Nephron progenitor cell (in vitro differentiated cells): ENCODE measurements at regions not wholly inside any gene's neighbourhood (a gene's known extent, or its start where the extent isn't known, plus 50 kb on each side); places are given as distances from the start of the nearest gene placed in this dataset.

Source experiments
- DNase-seq: peaks from one replicate; pipeline ENCODE4 v3.0.0; 2021
- H3K27ac Mint-ChIP-seq: 2 replicates; pipeline ENCODE4 v1.8.0; 2021; ENCODE audit warnings: mild to moderate bottlenecking, moderate library complexity, mixed read lengths
- H3K27me3 Mint-ChIP-seq: 2 replicates; pipeline ENCODE4 v1.8.0; 2021; ENCODE audit warnings: mild to moderate bottlenecking, low read depth, mixed read lengths; ENCODE audit not compliant: poor library complexity
- H3K36me3 Mint-ChIP-seq: 2 replicates; pipeline ENCODE4 v1.8.0; 2021; ENCODE audit warnings: low read depth, mixed read lengths
- H3K4me1 Mint-ChIP-seq: 2 replicates; pipeline ENCODE4 v1.8.0; 2021; ENCODE audit warnings: mixed read lengths
- H3K4me3 Mint-ChIP-seq: 2 replicates; pipeline ENCODE4 v1.8.0; 2021; ENCODE audit warnings: mild to moderate bottlenecking, moderate library complexity, mixed read lengths
- H3K9me3 Mint-ChIP-seq: 2 replicates; pipeline ENCODE4 v1.8.0; 2021; ENCODE audit warnings: mild to moderate bottlenecking, moderate library complexity, mixed read lengths
- TF ChIP-seq, protein P1 (sequence below): fragments of 200-600 bp; sonication (generic); IDR thresholded peaks from 2 replicates; pipeline ENCODE4 v1.5.0; 2021; ENCODE audit warnings: antibody characterized with exemption

DNA sequence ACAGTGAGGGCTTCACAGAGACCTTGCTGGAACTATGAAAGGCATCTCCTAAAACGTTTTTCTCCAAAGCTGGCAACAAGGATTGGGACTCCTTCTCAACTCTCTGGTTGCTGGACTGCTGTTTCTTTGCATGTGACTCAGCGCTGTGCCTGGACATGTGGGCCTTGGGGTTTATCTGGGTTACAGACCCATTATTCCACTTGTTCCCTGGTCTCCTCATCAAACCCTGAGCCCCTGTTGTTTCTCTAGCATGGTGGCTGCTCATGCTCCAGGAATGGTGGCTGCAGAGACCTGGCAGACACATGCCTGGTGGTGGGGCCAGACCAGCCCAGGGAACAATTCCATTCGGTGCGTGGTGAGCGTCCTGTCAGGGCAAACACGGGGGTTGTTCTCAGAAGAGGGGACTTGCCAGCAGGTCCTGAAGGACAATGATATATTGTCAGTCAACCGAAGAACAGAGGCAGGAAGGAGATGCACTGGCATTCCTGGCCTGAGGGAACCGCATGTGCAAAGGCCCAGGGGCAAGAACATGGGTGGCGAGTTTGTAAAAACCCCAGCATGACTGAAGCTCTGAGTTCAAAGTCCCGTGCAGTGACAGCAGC lies 320.1 kb upstream of the RTL1 start:
- Mint-ChIP-seq H3K9me3 (peaks cover 3% of the 10 kb centered on the region), H3K27ac (no peak overlapping the region), H3K4me1 (peaks cover 33% of the 10 kb centered on the region), H3K27me3 (peaks cover 8% of the 10 kb centered on the region), H3K36me3 (no peaks in the 10 kb centered on the region), H3K4me3 (no peak overlapping the region)
- DNase-seq: no peak
- TF ChIP-seq, protein P1, sequence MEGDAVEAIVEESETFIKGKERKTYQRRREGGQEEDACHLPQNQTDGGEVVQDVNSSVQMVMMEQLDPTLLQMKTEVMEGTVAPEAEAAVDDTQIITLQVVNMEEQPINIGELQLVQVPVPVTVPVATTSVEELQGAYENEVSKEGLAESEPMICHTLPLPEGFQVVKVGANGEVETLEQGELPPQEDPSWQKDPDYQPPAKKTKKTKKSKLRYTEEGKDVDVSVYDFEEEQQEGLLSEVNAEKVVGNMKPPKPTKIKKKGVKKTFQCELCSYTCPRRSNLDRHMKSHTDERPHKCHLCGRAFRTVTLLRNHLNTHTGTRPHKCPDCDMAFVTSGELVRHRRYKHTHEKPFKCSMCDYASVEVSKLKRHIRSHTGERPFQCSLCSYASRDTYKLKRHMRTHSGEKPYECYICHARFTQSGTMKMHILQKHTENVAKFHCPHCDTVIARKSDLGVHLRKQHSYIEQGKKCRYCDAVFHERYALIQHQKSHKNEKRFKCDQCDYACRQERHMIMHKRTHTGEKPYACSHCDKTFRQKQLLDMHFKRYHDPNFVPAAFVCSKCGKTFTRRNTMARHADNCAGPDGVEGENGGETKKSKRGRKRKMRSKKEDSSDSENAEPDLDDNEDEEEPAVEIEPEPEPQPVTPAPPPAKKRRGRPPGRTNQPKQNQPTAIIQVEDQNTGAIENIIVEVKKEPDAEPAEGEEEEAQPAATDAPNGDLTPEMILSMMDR: no peak

DNA sequence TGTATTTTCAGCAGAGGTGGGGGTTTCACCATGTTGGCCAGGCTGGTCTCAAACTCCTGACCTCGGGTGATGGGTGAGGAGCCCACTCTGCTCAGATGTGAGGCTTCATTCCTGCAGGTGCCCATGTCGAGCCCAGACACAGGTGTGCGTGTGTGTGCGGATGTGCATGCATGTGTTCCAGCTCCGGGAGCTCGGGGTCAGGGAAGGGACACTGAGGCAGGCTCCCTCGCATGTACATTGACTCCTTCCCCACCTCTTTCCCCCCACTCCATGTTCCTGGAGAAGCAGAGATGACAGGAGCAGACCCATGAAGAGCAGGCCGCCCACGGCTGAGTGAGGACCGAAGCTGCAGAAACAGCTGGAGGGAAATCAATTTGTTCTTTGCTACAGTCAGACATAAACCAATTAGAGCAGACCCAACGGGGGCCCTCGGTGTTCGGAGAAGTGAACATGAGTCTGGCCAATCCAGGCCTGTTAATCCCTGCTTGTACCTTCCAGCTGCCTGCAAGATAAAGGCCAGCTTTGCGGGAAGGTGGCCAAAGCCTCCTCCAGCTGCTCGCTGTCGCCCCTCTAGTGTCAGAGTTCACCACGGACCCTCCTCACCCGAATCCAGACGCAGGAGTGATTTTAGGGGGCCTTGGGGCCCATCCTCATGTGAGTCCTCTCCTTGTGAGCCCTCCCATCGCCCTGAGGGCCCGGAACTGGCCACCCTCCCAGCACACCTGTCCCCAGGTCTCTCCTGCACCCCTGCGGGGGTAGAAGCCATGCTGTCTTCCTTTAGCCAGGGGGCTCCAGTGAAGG lies 321.0 kb upstream of the RTL1 start:
- DNase-seq: no peak
- H3K27ac Mint-ChIP-seq: no peak overlapping the region
- peaks cover 3% of the 10 kb centered on the region for H3K9me3 Mint-ChIP-seq
- H3K4me3 Mint-ChIP-seq: no peak overlapping the region
- H3K4me1 Mint-ChIP-seq: peaks cover 40% of the 10 kb centered on the region
- no peaks in the 10 kb centered on the region for H3K36me3 Mint-ChIP-seq
- TF ChIP-seq, protein P1: no peak
- H3K27me3 Mint-ChIP-seq: peaks cover 8% of the 10 kb centered on the region

DNA sequence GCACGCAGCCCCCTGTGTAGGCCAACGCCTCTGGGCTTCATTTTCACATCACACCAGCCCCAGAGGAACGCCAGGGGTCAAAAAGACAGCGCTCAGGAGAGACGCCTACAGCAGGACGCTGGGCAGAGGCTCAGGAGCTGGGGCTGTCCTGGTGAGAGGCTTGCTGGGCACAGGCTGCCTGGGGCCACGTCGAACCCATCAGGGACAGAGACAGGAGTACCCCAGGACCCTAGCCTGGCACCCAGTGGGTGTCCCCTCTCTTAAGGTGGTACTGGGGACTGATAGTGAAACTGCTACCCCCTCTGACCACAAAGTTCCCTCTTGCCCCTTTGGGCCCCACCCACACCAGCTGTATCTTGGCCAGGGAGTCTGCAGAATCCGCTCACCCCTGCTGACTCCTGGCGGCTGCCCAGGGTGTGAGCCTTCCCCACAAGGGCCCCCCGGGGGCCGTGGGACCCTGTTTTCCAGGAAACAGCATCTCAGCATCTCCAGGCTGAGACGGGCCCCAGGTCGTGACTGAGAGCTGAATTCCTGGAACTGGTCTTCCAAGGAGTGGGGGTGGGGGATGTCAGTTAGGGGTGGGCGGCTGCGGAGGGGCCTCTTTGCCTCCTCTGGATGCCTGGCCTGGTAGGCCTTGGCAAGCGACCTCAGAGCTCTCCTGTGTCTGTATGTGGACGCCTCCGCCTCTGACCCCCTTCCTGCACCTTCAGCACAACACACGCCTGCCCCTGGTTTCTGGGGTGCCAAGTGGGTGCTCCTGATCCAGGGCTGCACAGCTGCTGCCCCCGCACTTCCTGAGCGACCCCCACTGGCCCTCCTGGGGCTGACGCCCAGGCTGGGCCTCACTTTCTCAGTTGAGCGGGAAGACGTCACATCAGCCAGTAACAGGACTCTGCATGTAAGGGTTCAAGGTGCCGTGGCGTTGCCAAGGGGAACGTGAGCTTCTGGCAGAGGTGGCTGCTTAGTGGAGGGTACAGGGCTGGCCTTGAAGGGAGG lies 321.9 kb upstream of the RTL1 start:
- TF ChIP-seq, protein P1: no peak
- H3K27me3 Mint-ChIP-seq: peaks cover 8% of the 10 kb centered on the region
- peaks cover 41% of the 10 kb centered on the region for H3K4me1 Mint-ChIP-seq
- peak overlapping the region; percentile 71 for H3K27ac Mint-ChIP-seq
- no peaks in the 10 kb centered on the region for H3K36me3 Mint-ChIP-seq
- no peak for DNase-seq
- no peak overlapping the region for H3K4me3 Mint-ChIP-seq
- peaks cover 3% of the 10 kb centered on the region for H3K9me3 Mint-ChIP-seq

DNA sequence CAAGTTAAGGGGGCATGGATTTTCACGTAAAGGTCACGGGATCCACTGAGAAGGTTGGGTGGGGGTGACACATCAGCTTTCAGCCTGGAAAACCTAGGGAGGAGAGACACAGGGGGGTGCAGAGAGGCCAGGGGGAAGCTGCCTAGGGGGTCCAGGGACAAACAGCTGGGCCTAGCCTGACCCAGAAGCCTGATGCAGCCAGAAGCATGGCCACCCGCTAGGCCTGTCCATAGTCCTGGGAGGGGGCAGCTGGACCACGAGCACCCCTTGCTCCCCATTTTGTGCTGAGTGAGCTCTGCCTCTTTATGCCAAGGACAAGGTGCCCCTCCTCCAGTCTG lies 322.7 kb upstream of the RTL1 start:
- peaks cover 41% of the 10 kb centered on the region for H3K4me1 Mint-ChIP-seq
- DNase-seq: no peak
- H3K9me3 Mint-ChIP-seq: peaks cover 3% of the 10 kb centered on the region
- no peak overlapping the region for H3K4me3 Mint-ChIP-seq
- no peaks in the 10 kb centered on the region for H3K36me3 Mint-ChIP-seq
- peaks cover 8% of the 10 kb centered on the region for H3K27me3 Mint-ChIP-seq
- peak overlapping the region; percentile 72 for H3K27ac Mint-ChIP-seq
- TF ChIP-seq, protein P1: no peak

DNA sequence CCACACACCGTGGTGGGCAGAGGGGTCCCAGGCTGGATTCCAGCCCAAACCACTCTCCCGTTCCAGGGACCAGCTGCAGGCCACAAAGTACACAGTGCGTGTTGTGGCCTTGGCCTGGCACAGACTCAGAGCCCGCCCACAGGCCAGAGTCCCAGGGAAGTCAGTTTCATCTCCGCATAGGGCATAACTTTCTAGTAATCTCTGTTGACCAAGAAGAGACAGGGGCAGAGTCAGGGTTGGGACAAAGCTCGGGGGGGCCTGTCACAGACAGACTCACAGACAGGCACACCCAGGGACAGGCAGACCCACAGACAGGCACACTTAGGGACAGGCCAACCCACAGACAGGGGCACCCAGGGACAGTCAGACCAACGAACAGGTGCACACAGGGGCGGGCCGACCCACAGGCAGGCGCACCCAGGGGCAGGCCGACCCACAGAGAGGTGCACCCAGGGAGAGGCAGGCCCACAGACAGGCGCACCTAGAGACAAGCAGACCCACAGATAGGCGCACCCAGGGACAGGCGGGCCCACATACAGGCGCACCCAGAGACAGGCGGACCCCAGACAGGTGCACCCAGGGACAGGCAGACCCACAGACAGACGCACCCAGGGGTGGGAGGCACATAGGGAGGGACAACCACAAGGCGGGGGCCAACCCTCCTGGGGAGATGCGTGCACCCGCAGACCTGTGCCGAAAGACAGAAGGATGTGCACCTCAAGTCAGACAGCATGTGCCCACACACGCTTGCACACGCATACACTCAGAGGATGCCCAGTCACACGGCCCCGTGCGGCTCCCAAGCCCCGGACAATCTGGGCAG lies 323.3 kb upstream of the RTL1 start:
- peaks cover 8% of the 10 kb centered on the region for H3K27me3 Mint-ChIP-seq
- no peak for DNase-seq
- H3K4me3 Mint-ChIP-seq: no peak overlapping the region
- peaks cover 3% of the 10 kb centered on the region for H3K9me3 Mint-ChIP-seq
- H3K36me3 Mint-ChIP-seq: no peaks in the 10 kb centered on the region
- TF ChIP-seq, protein P1: no peak
- H3K4me1 Mint-ChIP-seq: peaks cover 45% of the 10 kb centered on the region
- peak overlapping the region; percentile 72 for H3K27ac Mint-ChIP-seq
